ENCODE measurements at regions not wholly inside any gene's neighbourhood (a gene's known extent, or its start where the extent isn't known, plus 50 kb on each side); places are given as distances from the start of the nearest gene placed in this dataset.
"Not testable (repeated sequence)": the region's sequence is repeated elsewhere in the genome, so short reads cannot be mapped to it uniquely, and the experiment has no call there.

GRCh38 chr2:4695281-4695861 is 992.0 kb downstream of the DCDC2C start:
- DNase-seq (ENCODE audit: low spot score), result no peak

DNA sequence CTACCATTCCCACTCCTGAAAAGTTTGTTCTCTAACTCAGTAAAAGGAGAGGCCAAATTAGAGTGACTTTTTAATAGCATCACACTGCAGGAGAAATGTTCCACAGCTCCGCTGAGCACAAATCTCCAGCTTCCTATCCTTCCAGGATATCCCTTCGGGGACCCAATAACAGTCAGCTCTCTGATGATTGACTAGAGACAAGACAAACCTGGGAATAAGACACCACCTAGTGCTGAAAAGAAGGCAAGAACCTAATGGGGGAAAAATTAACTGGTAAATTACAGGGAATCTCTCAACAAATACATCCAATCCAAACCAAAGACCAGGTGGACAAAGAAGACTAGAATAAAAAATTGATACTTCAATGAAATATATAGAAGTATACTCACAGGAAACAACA is 977.1 kb upstream of the SOX11 start:
- DNase-seq (ENCODE audit: low spot score), result peak; percentile 48

GRCh38 chr2:4718777-4719176 is 973.4 kb upstream of the SOX11 start:
- no peak for DNase-seq (ENCODE audit: low spot score)

DNA sequence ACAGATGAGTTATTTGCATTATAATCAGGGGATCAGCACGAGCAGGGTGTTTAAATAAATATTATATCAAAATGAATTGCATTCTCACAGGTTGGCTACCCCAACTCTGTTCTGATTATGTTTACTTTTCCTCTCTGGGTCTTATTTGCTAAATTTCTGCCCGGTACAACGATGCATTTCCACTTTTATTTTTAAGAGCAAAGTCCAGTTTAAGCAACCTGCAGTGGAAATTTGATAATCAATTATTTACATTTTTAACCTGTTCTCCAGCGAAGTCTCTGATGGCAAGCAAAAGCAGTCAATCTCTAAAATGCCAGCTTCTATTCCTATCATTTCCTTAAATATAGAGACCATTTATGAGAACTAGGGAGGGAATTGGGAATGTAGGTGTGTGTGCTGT is 966.6 kb upstream of the SOX11 start:
- DNase-seq (ENCODE audit: low spot score), result no peak

GRCh38 chr2:4732560-4732959 is 959.6 kb upstream of the SOX11 start:
- no peak for DNase-seq (ENCODE audit: low spot score)

DNA sequence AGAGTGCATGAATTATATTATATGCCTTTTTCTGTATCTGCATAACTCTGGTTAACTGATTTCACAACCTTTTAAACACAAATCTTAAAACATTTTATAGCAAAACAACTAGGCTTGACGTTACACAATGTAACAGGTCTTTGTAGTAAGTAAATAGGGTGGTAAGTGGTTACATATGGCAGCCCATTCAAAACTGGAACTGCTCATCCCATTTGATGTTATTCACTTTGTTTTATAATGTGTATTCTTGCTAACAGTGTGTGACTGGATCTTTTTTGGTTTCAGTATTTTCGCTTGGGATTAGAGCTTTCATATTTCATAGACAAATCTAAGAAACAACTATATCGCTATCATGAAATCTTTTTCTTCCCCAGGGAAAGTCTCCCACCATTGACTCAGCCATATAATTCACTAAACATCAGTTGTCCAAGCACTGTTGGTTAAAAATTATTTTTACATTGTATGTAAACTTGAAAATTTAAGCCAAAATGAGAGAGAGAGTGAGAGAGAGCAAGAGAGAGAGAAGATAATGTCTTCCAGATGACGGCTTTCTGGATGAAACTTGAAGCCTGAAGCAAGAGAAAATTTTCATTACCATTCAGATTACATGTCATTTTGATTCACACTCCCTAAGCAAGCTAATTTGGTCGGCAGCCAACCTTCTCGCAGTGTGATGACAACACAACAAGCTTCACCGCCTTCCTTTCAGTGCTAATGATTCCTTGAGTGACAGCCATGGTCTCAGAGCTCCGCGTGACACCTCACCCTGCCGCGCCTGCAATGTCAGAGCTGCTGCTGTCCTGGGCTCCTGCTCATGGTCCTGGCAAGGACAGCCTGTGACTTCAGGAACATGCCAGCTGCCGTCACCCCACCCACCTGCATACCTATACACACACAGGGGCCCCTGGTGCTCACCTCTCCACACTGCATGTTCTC is 946.9 kb upstream of the SOX11 start:
- no peak for DNase-seq (ENCODE audit: low spot score)

- DNase-seq (ENCODE audit: low spot score), result no peak
Observed at GRCh38 chr2:4753721-4754120, 938.5 kb upstream of the SOX11 start.

- peak; percentile 69 for DNase-seq (ENCODE audit: low spot score)
Observed at GRCh38 chr2:4762951-4763376, 929.2 kb upstream of the SOX11 start.

- DNase-seq (ENCODE audit: low spot score), result no peak
Observed at GRCh38 chr2:4765787-4766530, 926.2 kb upstream of the SOX11 start.

- no peak for DNase-seq (ENCODE audit: low spot score)
Observed at GRCh38 chr2:4775668-4776067, 916.5 kb upstream of the SOX11 start.

GRCh38 chr2:4780679-4781078 is 911.5 kb upstream of the SOX11 start:
- DNase-seq (ENCODE audit: low spot score), result no peak

DNA sequence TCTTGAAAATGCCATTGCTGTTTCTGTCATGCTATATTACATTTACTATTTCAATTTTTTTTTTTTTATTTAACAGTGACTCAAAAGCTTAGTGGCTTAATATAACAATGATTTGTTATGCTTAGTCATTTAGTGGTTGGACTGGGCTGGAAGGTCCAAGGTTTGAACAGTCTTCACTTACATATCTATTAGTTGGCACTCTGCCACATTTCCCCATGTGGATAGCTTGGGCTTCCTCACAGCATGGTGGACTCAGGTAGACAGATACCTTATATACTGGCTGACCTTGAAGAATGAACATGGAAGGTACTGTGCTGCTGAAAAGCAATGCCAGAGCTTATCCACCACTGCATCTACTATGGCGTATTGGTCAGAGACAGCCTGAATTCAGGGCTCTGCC is 909.5 kb upstream of the SOX11 start:
- no peak for DNase-seq (ENCODE audit: low spot score)

DNA sequence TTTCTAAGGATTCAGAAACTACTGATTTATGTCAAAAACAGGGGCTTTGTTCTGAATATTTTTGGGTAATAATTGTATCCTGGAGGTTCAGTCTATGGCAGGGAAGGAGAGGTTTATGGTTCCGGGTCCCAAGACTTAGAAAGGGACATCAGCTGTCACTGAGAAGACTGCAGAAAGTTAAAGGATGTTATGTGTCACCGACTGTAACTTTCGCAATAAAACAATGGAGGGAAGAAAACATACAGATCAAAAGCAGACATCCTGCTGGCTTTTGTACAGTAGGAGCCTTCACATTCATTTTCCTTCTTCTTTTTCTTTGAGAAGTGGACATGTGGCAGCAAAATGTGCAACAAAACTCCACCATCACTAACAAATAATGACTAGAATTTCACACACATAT is 900.7 kb upstream of the SOX11 start:
- DNase-seq (ENCODE audit: low spot score), result no peak

- DNase-seq (ENCODE audit: low spot score), result no peak
Observed at GRCh38 chr2:4792126-4792525, 900.1 kb upstream of the SOX11 start.

GRCh38 chr2:4803396-4803795 is 888.8 kb upstream of the SOX11 start:
- no peak for DNase-seq (ENCODE audit: low spot score)

GRCh38 chr2:4814137-4814536 is 878.0 kb upstream of the SOX11 start:
- DNase-seq (ENCODE audit: low spot score), result not testable (repeated sequence)

DNA sequence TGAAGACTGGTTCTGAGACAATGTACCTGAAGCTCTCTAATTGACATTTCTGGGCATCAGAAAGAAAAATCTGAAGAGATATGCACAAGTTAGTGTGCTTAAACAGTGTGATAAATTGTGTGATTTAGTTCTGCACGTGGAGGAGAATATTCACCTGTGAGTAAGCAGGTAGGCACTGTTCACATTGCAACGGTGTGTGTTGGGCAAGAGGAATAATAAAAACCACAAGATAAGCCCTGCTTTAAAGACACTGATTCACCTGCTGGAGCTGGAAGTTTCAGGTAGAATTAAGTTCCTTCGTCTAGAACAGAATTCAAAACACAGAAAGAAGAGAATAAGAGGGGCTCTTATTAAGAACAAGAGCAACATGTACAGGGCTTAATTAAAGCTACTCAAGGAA is 864.3 kb upstream of the SOX11 start:
- DNase-seq (ENCODE audit: low spot score), result no peak

- no peak for DNase-seq (ENCODE audit: low spot score)
Observed at GRCh38 chr2:4828682-4829374, 863.4 kb upstream of the SOX11 start.

DNA sequence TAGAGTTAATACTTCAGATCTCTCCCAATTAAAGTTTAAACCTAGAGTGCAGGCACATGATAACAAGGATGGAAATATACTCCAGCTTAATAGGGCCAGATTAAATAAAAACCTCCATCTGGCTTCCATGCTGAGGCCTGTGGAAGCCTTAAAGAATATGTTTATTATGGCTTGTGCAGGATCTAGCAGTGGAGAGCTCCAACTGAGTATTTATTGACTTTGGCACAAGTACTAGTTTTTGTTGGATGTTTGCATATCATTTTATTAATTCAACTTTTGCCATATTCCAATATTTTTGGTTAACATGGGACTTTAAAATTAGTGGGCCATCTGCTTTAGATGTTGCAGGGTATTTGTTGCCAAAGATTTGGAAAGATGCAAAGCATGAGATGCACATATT is 860.4 kb upstream of the SOX11 start:
- no peak for DNase-seq (ENCODE audit: low spot score)

DNA sequence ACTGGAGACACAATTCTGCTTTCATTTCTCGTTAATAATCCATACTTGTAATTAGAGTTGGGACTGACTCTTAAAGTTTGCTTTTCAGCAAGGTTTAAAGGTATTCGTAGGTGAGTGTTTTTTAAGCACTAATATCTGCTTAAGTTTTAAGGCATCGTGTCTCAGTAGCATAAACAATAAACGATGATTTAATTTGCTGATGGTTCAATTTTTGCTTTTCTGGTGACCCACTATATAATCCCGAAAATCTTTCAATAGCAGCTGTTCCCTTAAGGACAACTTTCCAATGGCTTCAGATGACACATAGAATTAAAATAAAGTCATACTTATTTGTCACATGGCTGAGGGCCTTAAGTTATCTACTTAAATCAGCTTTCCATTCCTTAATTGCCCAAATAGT is 859.5 kb upstream of the SOX11 start:
- no peak for DNase-seq (ENCODE audit: low spot score)

GRCh38 chr2:4838626-4839025 is 853.6 kb upstream of the SOX11 start:
- DNase-seq (ENCODE audit: low spot score), result no peak

DNA sequence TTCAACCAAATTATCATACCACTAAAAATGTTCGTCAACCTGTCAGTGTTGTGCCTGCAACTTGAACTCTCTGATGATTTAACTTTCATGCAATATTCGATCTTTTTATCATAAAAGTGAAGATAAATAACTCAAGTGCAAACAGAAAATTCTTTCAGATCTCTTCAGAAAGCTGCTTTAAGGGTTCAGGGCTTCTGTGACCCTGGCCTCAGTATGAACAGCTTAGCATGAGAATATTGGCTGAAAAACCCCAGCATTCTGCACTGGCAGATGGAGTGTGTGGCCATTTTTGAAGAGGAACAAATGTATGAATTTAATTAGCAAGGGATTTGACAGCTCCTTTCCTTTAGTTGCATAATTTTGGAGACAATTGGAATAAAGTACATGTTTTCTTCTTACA is 851.4 kb upstream of the SOX11 start:
- DNase-seq (ENCODE audit: low spot score), result no peak

Measured in NAMALWA (cell line).